ENCODE measurements at regions not wholly inside any gene's neighbourhood (a gene's known extent, or its start where the extent isn't known, plus 50 kb on each side); places are given as distances from the start of the nearest gene placed in this dataset.

GRCh38 chr6:74879234-74879633, 326.6 kb downstream of the COL12A1 start:
- peak; percentile 85 for DNase-seq (ENCODE audit: low read depth)

GRCh38 chr6:74875193-74875592, 330.7 kb downstream of the COL12A1 start:
- DNase-seq (ENCODE audit: low read depth), result no peak
- TF ChIP-seq CTCF (IDR thresholded peaks at IDR 0.05; ENCODE audit: insufficient read depth, low read length), result no peak
- no peak overlapping the region for H3K4me3 ChIP-seq (ENCODE audit: low read depth, low read length)

More at GRCh38 chr6:74879234-74879633, 326.6 kb downstream of the COL12A1 start:
- TF ChIP-seq CTCF (IDR thresholded peaks at IDR 0.05; ENCODE audit: insufficient read depth, low read length), result no peak
- no peak overlapping the region for H3K4me3 ChIP-seq (ENCODE audit: low read depth, low read length)

GRCh38 chr6:74872754-74873476, 332.9 kb downstream of the COL12A1 start:
- DNase-seq (ENCODE audit: low read depth), result no peak
- TF ChIP-seq CTCF (IDR thresholded peaks at IDR 0.05; ENCODE audit: insufficient read depth, low read length), result no peak
- no peak overlapping the region for H3K4me3 ChIP-seq (ENCODE audit: low read depth, low read length)

GRCh38 chr6:74871757-74872156, 334.1 kb downstream of the COL12A1 start:
- TF ChIP-seq CTCF (IDR thresholded peaks at IDR 0.05; ENCODE audit: insufficient read depth, low read length), result no peak
- peak; percentile 69 for DNase-seq (ENCODE audit: low read depth)
- H3K4me3 ChIP-seq (ENCODE audit: low read depth, low read length), result no peak overlapping the region

GRCh38 chr6:74870403-74870802, 335.4 kb downstream of the COL12A1 start:
- DNase-seq (ENCODE audit: low read depth), result no peak
- peak; percentile 31 for TF ChIP-seq CTCF (IDR thresholded peaks at IDR 0.05; ENCODE audit: insufficient read depth, low read length)
- no peak overlapping the region for H3K4me3 ChIP-seq (ENCODE audit: low read depth, low read length)

- H3K4me3 ChIP-seq (ENCODE audit: low read depth, low read length), result no peak overlapping the region
- TF ChIP-seq CTCF (IDR thresholded peaks at IDR 0.05; ENCODE audit: insufficient read depth, low read length), result no peak
- DNase-seq (ENCODE audit: low read depth), result no peak
These were observed 338.6 kb downstream of the COL12A1 start for GRCh38 chr6:74867291-74867690.

GRCh38 chr6:74863968-74864367, 341.9 kb downstream of the COL12A1 start:
- TF ChIP-seq CTCF (IDR thresholded peaks at IDR 0.05; ENCODE audit: insufficient read depth, low read length), result no peak
- no peak for DNase-seq (ENCODE audit: low read depth)

More at GRCh38 chr6:74863968-74864367, 341.9 kb downstream of the COL12A1 start:
- no peak overlapping the region for H3K4me3 ChIP-seq (ENCODE audit: low read depth, low read length)

All from fibroblast of the aortic adventitia (primary cell).